Keratinocyte (primary cell): ENCODE measurements at regions not wholly inside any gene's neighbourhood (a gene's known extent, or its start where the extent isn't known, plus 50 kb on each side); places are given as distances from the start of the nearest gene placed in this dataset.

ENCODE experiments used
- EZH2 ChIP-seq: IDR thresholded peaks from one replicate; pipeline ENCODE4 v1.6.1; 2012; ENCODE audit warnings: inconsistent platforms, mild to moderate bottlenecking, low read length, moderate library complexity
- TF ChIP-seq, protein P1 (sequence below), 3 experiments: IDR thresholded peaks in 1 of 3; conservative IDR thresholded peaks in 1 of 3; optimal IDR thresholded peaks in 1 of 3; 2 replicates in 2 of 3; 3 replicates in 1 of 3; pipeline versions ENCODE3 to v1.5.1; 2011; ENCODE audit warnings: low read length in 3 of 3, mild to moderate bottlenecking in 3 of 3, moderate library complexity in 2 of 3, control low read depth in 1 of 3, inconsistent platforms in 1 of 3; ENCODE audit not compliant: insufficient read depth in 2 of 3; ENCODE audit errors: extremely low read depth in 1 of 3

- TF ChIP-seq, protein P1, sequence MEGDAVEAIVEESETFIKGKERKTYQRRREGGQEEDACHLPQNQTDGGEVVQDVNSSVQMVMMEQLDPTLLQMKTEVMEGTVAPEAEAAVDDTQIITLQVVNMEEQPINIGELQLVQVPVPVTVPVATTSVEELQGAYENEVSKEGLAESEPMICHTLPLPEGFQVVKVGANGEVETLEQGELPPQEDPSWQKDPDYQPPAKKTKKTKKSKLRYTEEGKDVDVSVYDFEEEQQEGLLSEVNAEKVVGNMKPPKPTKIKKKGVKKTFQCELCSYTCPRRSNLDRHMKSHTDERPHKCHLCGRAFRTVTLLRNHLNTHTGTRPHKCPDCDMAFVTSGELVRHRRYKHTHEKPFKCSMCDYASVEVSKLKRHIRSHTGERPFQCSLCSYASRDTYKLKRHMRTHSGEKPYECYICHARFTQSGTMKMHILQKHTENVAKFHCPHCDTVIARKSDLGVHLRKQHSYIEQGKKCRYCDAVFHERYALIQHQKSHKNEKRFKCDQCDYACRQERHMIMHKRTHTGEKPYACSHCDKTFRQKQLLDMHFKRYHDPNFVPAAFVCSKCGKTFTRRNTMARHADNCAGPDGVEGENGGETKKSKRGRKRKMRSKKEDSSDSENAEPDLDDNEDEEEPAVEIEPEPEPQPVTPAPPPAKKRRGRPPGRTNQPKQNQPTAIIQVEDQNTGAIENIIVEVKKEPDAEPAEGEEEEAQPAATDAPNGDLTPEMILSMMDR (optimal IDR thresholded peaks at IDR 0.05 in 1 of 3, IDR thresholded peaks at IDR 0.05 in 1 of 3, conservative IDR thresholded peaks at IDR 0.05 in 1 of 3; ENCODE audit: extremely low read depth in 1 of 3, insufficient read depth in 2 of 3, low read length in 3 of 3), result no peak
- no peak for TF ChIP-seq EZH2
These were observed 302.3 kb downstream of the TENT5A start for GRCh38 chr6:81450180-81450579.
